ENCODE measurements at regions not wholly inside any gene's neighbourhood (a gene's known extent, or its start where the extent isn't known, plus 50 kb on each side); places are given as distances from the start of the nearest gene placed in this dataset.

- CTCF ChIA-PET, result no interaction called here
- no peak overlapping the region for H3K4me3 ChIP-seq (ENCODE audit: low read depth, low read length)
- no peaks in the 10 kb centered on the region for H3K36me3 ChIP-seq (ENCODE audit: control insufficient read depth, insufficient read depth, low read length)
- POLR2A ChIA-PET, result no interaction called here
- no peaks in the 10 kb centered on the region for H3K27me3 ChIP-seq (ENCODE audit: control insufficient read depth, insufficient read depth, low read length)
- DNase-seq (ENCODE audit: low read depth), result no peak
- TF ChIP-seq CTCF (IDR thresholded peaks at IDR 0.05; ENCODE audit: insufficient read depth, low read depth, low read length), result no peak
Observed at GRCh38 chr5:3361811-3362605, 233.6 kb upstream of the IRX1 start.

GRCh38 chr5:3359642-3360041, 236.0 kb upstream of the IRX1 start:
- H3K27me3 ChIP-seq (ENCODE audit: control insufficient read depth, insufficient read depth, low read length), result no peaks in the 10 kb centered on the region
- H3K36me3 ChIP-seq (ENCODE audit: control insufficient read depth, insufficient read depth, low read length), result no peaks in the 10 kb centered on the region
- H3K4me3 ChIP-seq (ENCODE audit: low read depth, low read length), result no peak overlapping the region
- DNase-seq (ENCODE audit: low read depth), result no peak
- POLR2A ChIA-PET, result no interaction called here
- TF ChIP-seq CTCF (IDR thresholded peaks at IDR 0.05; ENCODE audit: insufficient read depth, low read depth, low read length), result no peak
- CTCF ChIA-PET, result no interaction called here

GRCh38 chr5:3357291-3357690, 238.3 kb upstream of the IRX1 start:
- Histone ChIP-seq H3K36me3 (ENCODE audit: control insufficient read depth, insufficient read depth, low read length) (no peaks in the 10 kb centered on the region), H3K4me3 (ENCODE audit: low read depth, low read length) (no peak overlapping the region), H3K27me3 (ENCODE audit: control insufficient read depth, insufficient read depth, low read length) (no peaks in the 10 kb centered on the region)
- POLR2A ChIA-PET, result no interaction called here
- no peak for TF ChIP-seq CTCF (IDR thresholded peaks at IDR 0.05; ENCODE audit: insufficient read depth, low read depth, low read length)
- CTCF ChIA-PET, result no interaction called here
- no peak for DNase-seq (ENCODE audit: low read depth)

- no peaks in the 10 kb centered on the region for H3K27me3 ChIP-seq (ENCODE audit: control insufficient read depth, insufficient read depth, low read length)
- H3K36me3 ChIP-seq (ENCODE audit: control insufficient read depth, insufficient read depth, low read length), result no peaks in the 10 kb centered on the region
- no peak overlapping the region for H3K4me3 ChIP-seq (ENCODE audit: low read depth, low read length)
- DNase-seq (ENCODE audit: low read depth), result no peak
- no peak for TF ChIP-seq CTCF (IDR thresholded peaks at IDR 0.05; ENCODE audit: insufficient read depth, low read depth, low read length)
- POLR2A ChIA-PET, result no interaction called here
- CTCF ChIA-PET, result no interaction called here
Observed at GRCh38 chr5:3356016-3356415, 239.6 kb upstream of the IRX1 start.

- no peak for DNase-seq (ENCODE audit: low read depth)
- TF ChIP-seq CTCF (IDR thresholded peaks at IDR 0.05; ENCODE audit: insufficient read depth, low read depth, low read length), result no peak
- POLR2A ChIA-PET, result no interaction called here
- CTCF ChIA-PET, result no interaction called here
- no peak overlapping the region for H3K4me3 ChIP-seq (ENCODE audit: low read depth, low read length)
- H3K36me3 ChIP-seq (ENCODE audit: control insufficient read depth, insufficient read depth, low read length), result no peaks in the 10 kb centered on the region
- H3K27me3 ChIP-seq (ENCODE audit: control insufficient read depth, insufficient read depth, low read length), result no peaks in the 10 kb centered on the region
Observed at GRCh38 chr5:3355126-3355525, 240.5 kb upstream of the IRX1 start.
